HEK293 (cell line): ENCODE measurements at regions not wholly inside any gene's neighbourhood (a gene's known extent, or its start where the extent isn't known, plus 50 kb on each side); places are given as distances from the start of the nearest gene placed in this dataset.

Source experiments
- CTCF ChIA-PET: fragments of 350-600 bp; formaldehyde crosslinking; extraction: SDS; loops from one replicate; lab custom pipeline; 2021; ENCODE audit warnings: antibody characterized with exemption; lab: Yijun Ruan, JAX
- POLR2A ChIA-PET: fragments of 300-600 bp; formaldehyde crosslinking; extraction: SDS; loops from one replicate; lab custom pipeline; 2020; ENCODE audit warnings: antibody characterized with exemption, inconsistent platforms; lab: Yijun Ruan, JAX
- H3K27ac ChIP-seq: fragments of 200-500 bp; sonication (Bioruptor generic); 2 replicates; pipeline ENCODE4 v1.5.1; 2014; ENCODE audit warnings: low read depth, low read length, control low read depth, inconsistent platforms; ENCODE audit errors: extremely low read depth
- H3K36me3 ChIP-seq, 2 experiments: fragments of 200-500 bp in 1 of 2; sonication (Bioruptor generic) in 1 of 2; 1 replicate in 1 of 2; 2 replicates in 1 of 2; pipeline ENCODE4 v1.5.1; 2014 to 2017; ENCODE audit warnings: inconsistent platforms in 2 of 2, low read length in 2 of 2; ENCODE audit not compliant: control insufficient read depth in 2 of 2, insufficient read depth in 1 of 2
- H3K4me1 ChIP-seq: fragments of 200-500 bp; sonication (Bioruptor generic); 2 replicates; pipeline ENCODE4 v1.5.1; 2014; ENCODE audit warnings: mild to moderate bottlenecking, low read length, inconsistent platforms; ENCODE audit not compliant: control insufficient read depth, insufficient read depth
- H3K4me3 ChIP-seq: 2 replicates; pipeline ENCODE4 v1.5.1; 2011; ENCODE audit warnings: low read depth, mild to moderate bottlenecking, control low read depth, low read length, moderate library complexity
- H3K9me3 ChIP-seq: fragments of 200-500 bp; sonication (Bioruptor generic); 2 replicates; pipeline ENCODE4 v1.5.1; 2014; ENCODE audit warnings: low read depth, low read length, inconsistent platforms; ENCODE audit not compliant: control insufficient read depth, insufficient read depth
- PRDM1 ChIP-seq: fragments of 450-650 bp; formaldehyde crosslinking; IDR thresholded peaks from 2 replicates; pipeline ENCODE4; 2016; ENCODE audit warnings: missing biosample characterization, missing genetic modification characterization
- PRDM4 ChIP-seq: fragments of 450-650 bp; formaldehyde crosslinking; IDR thresholded peaks from 2 replicates; pipeline ENCODE4 v1.5.1; 2017; ENCODE audit warnings: missing biosample characterization, missing genetic modification characterization
- PRDM6 ChIP-seq: fragments of 450-650 bp; formaldehyde crosslinking; IDR thresholded peaks from 2 replicates; pipeline ENCODE4 v1.5.1; 2017; ENCODE audit warnings: missing biosample characterization, missing genetic modification characterization
- SP7 ChIP-seq: fragments of 450-650 bp; formaldehyde crosslinking; IDR thresholded peaks from 2 replicates; pipeline ENCODE4 v1.5.1; 2016; ENCODE audit warnings: missing biosample characterization, missing genetic modification characterization
- ZBTB17 ChIP-seq: fragments of 450-650 bp; formaldehyde crosslinking; IDR thresholded peaks from 2 replicates; pipeline ENCODE4 v1.5.1; 2016; ENCODE audit warnings: missing biosample characterization, missing genetic modification characterization
- ZBTB26 ChIP-seq: fragments of 450-650 bp; formaldehyde crosslinking; optimal IDR thresholded peaks from 2 replicates; pipeline ENCODE3; 2016; ENCODE audit warnings: missing biosample characterization, mild to moderate bottlenecking, missing genetic modification characterization
- ZFP3 ChIP-seq: fragments of 450-650 bp; formaldehyde crosslinking; IDR thresholded peaks from 2 replicates; pipeline ENCODE4 v1.5.1; 2016; ENCODE audit warnings: low read depth, missing biosample characterization, missing genetic modification characterization
- ZFP37 ChIP-seq: fragments of 450-650 bp; formaldehyde crosslinking; IDR thresholded peaks from 2 replicates; pipeline ENCODE4 v1.5.1; 2016; ENCODE audit warnings: missing biosample characterization, missing genetic modification characterization
- ZNF114 ChIP-seq: fragments of 450-650 bp; formaldehyde crosslinking; IDR thresholded peaks from 2 replicates; pipeline ENCODE4 v1.5.0; 2017; ENCODE audit warnings: missing biosample characterization, missing genetic modification characterization
- ZNF133 ChIP-seq: fragments of 450-650 bp; formaldehyde crosslinking; IDR thresholded peaks from 2 replicates; pipeline ENCODE4 v1.5.1; 2016; ENCODE audit warnings: missing biosample characterization, missing genetic modification characterization
- ZNF184 ChIP-seq: fragments of 450-650 bp; IDR thresholded peaks from 2 replicates; pipeline ENCODE4 v1.5.1; 2018; ENCODE audit warnings: missing biosample characterization, mild to moderate bottlenecking, missing genetic modification characterization
- ZNF211 ChIP-seq: fragments of 450-650 bp; formaldehyde crosslinking; IDR thresholded peaks from 2 replicates; pipeline ENCODE4 v1.5.1; 2016; ENCODE audit warnings: low read depth, missing biosample characterization, missing genetic modification characterization
- ZNF248 ChIP-seq: fragments of 450-650 bp; formaldehyde crosslinking; IDR thresholded peaks from 2 replicates; pipeline ENCODE4 v1.5.1; 2017; ENCODE audit warnings: missing biosample characterization, missing genetic modification characterization
- ZNF521 ChIP-seq: fragments of 450-650 bp; formaldehyde crosslinking; IDR thresholded peaks from 2 replicates; pipeline ENCODE4 v1.5.1; 2017; ENCODE audit warnings: missing biosample characterization, mild to moderate bottlenecking, missing genetic modification characterization
- ZNF555 ChIP-seq: fragments of 450-650 bp; formaldehyde crosslinking; conservative IDR thresholded peaks from 2 replicates; pipeline ENCODE4 v1.5.1; 2017; ENCODE audit warnings: missing biosample characterization, mild to moderate bottlenecking, missing genetic modification characterization, inconsistent platforms
- ZNF558 ChIP-seq: fragments of 450-650 bp; formaldehyde crosslinking; IDR thresholded peaks from 2 replicates; pipeline ENCODE4 v1.5.1; 2016; ENCODE audit warnings: missing biosample characterization, missing genetic modification characterization
- ZNF571 ChIP-seq: fragments of 450-650 bp; formaldehyde crosslinking; IDR thresholded peaks from 2 replicates; pipeline ENCODE4 v1.5.0; 2017; ENCODE audit warnings: missing biosample characterization, missing genetic modification characterization
- ZNF664 ChIP-seq: fragments of 450-650 bp; formaldehyde crosslinking; IDR thresholded peaks from 2 replicates; pipeline ENCODE4 v1.5.1; 2016; ENCODE audit warnings: missing biosample characterization, missing genetic modification characterization
- ZNF677 ChIP-seq: fragments of 450-650 bp; IDR thresholded peaks from 2 replicates; pipeline ENCODE4 v1.5.0; 2018; ENCODE audit warnings: missing biosample characterization, mild to moderate bottlenecking, missing genetic modification characterization, moderate library complexity
- ZNF707 ChIP-seq: fragments of 450-650 bp; formaldehyde crosslinking; IDR thresholded peaks from 2 replicates; pipeline ENCODE4 v1.5.1; 2016; ENCODE audit warnings: missing biosample characterization, missing genetic modification characterization
- ZSCAN30 ChIP-seq: fragments of 450-650 bp; IDR thresholded peaks from 2 replicates; pipeline ENCODE4 v1.5.1; 2018; ENCODE audit warnings: missing biosample characterization, mild to moderate bottlenecking, missing genetic modification characterization, moderate library complexity

GRCh38 chr4:111221371-111221770 is 598.5 kb upstream of the PITX2 start:
- no peak for TF ChIP-seq ZNF677 (tag by site-specific recombination)
- TF ChIP-seq ZFP37 (tag by site-specific recombination): no peak
- no peak for TF ChIP-seq ZNF555 (tag by site-specific recombination)
- TF ChIP-seq ZNF707 (tag by site-specific recombination): no peak
- no peak for TF ChIP-seq PRDM6
- no peak for TF ChIP-seq ZNF211 (tag by site-specific recombination)
- TF ChIP-seq ZNF248: no peak
- no peak for TF ChIP-seq ZSCAN30 (tag by site-specific recombination)
- TF ChIP-seq ZNF184 (tag by site-specific recombination): no peak
- no peak for TF ChIP-seq PRDM4 (tag by site-specific recombination)
- no peak for TF ChIP-seq SP7 (tag by site-specific recombination)
- TF ChIP-seq ZFP3 (tag by site-specific recombination): no peak
- TF ChIP-seq ZNF521: no peak
- no peaks in the 10 kb centered on the region for H3K9me3 ChIP-seq
- H3K27ac ChIP-seq: no peak overlapping the region
- POLR2A ChIA-PET: no interaction called here
- H3K4me3 ChIP-seq: no peak overlapping the region
- no peaks in the 10 kb centered on the region for H3K4me1 ChIP-seq
- no peaks in the 10 kb centered on the region for H3K36me3 ChIP-seq
- CTCF ChIA-PET: no interaction called here

GRCh38 chr4:111228396-111228795 is 605.5 kb upstream of the PITX2 start:
- Histone ChIP-seq H3K36me3 (no peaks in the 10 kb centered on the region), H3K4me1 (no peaks in the 10 kb centered on the region), H3K9me3 (no peaks in the 10 kb centered on the region), H3K27ac (no peak overlapping the region), H3K4me3 (no peak overlapping the region)
- POLR2A ChIA-PET: no interaction called here
- TF ChIP-seq ZNF571 (tag by site-specific recombination) (no peak), ZNF133 (tag by site-specific recombination) (no peak), ZBTB26 (tag by site-specific recombination) (no peak), ZNF558 (tag by site-specific recombination) (no peak), ZNF114 (tag by site-specific recombination) (no peak), ZBTB17 (tag by site-specific recombination) (no peak), PRDM1 (no peak), ZNF664 (tag by site-specific recombination) (no peak)
- TF ChIP-seq, all 188 proteins: peak for 0
- CTCF ChIA-PET: no interaction called here
